ENCODE measurements at regions not wholly inside any gene's neighbourhood (a gene's known extent, or its start where the extent isn't known, plus 50 kb on each side); places are given as distances from the start of the nearest gene placed in this dataset.

DNA sequence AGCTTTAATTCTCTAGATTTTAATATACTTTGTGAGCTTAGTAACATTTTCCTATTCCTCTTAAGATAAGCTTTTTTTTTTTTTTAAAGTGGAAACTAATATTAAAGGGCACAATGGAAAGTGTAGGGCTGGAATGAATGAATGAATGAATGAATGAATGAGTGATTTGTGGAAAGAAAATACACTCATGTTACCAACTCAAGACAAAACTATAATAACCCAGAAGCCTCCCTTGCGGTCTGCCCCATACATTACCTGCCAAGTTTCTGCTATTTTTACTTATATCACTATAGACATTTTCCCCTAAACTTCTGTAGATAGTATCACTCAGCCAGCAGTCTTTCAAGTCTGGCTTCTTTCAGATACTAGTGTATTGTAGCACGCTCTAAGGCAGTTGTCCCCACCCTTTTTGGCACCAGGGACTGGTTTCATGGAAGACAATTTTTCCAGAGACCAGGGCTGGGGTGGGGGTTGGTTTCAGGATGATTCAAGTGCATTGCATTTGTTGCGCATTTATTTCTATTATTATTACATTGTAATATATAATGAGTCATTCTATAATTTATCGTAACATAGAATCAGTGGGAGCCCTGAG is 932.2 kb downstream of the TBC1D22A start:
- peaks cover 11% of the 10 kb centered on the region; the same call in 1 of the 2 replicates for H3F3A ChIP-seq (ENCODE audit: insufficient read depth, low read length)
- H3K4me1 ChIP-seq (ENCODE audit: low read length) = peaks cover 26% of the 10 kb centered on the region
- no peak overlapping the region for H2AFZ ChIP-seq (ENCODE audit: low read length)
- no peaks in the 10 kb centered on the region for H3K9me2 ChIP-seq (replicated peaks; ENCODE audit: insufficient read depth, low read length)
- H3K36me3 ChIP-seq (replicated peaks; ENCODE audit: insufficient read depth, low read length) = no peaks in the 10 kb centered on the region
- TF ChIP-seq, protein P1, sequence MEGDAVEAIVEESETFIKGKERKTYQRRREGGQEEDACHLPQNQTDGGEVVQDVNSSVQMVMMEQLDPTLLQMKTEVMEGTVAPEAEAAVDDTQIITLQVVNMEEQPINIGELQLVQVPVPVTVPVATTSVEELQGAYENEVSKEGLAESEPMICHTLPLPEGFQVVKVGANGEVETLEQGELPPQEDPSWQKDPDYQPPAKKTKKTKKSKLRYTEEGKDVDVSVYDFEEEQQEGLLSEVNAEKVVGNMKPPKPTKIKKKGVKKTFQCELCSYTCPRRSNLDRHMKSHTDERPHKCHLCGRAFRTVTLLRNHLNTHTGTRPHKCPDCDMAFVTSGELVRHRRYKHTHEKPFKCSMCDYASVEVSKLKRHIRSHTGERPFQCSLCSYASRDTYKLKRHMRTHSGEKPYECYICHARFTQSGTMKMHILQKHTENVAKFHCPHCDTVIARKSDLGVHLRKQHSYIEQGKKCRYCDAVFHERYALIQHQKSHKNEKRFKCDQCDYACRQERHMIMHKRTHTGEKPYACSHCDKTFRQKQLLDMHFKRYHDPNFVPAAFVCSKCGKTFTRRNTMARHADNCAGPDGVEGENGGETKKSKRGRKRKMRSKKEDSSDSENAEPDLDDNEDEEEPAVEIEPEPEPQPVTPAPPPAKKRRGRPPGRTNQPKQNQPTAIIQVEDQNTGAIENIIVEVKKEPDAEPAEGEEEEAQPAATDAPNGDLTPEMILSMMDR (IDR thresholded peaks at IDR 0.05; ENCODE audit: low read length) = no peak
- TF ChIP-seq EZH2phosphoT487 (IDR thresholded peaks at IDR 0.05; ENCODE audit: low read length) (no peak), EZH2 (optimal IDR thresholded peaks at IDR 0.05; ENCODE audit: low read depth, low read length) (no peak)
- no peak for DNase-seq
- no peak overlapping the region for H3K4me2 ChIP-seq (ENCODE audit: low read depth, low read length)
- H3K9ac ChIP-seq (ENCODE audit: low read length) = peak overlapping the region; percentile 29; the same call in 1 of the 2 replicates
- H3K79me2 ChIP-seq (ENCODE audit: low read length) = no peaks in the 10 kb centered on the region
- H3K9me3 ChIP-seq (replicated peaks; ENCODE audit: insufficient read depth, low read length) = no peaks in the 10 kb centered on the region
- peak overlapping the region; percentile 99 for H3K27ac ChIP-seq (ENCODE audit: low read length)
- H3K27me3 ChIP-seq (replicated peaks; ENCODE audit: insufficient read depth, low read length) = no peaks in the 10 kb centered on the region
- no peaks in the 10 kb centered on the region for H4K20me1 ChIP-seq (ENCODE audit: insufficient read depth, low read length)
- no peak overlapping the region for H3K4me3 ChIP-seq (ENCODE audit: low read length)

DNA sequence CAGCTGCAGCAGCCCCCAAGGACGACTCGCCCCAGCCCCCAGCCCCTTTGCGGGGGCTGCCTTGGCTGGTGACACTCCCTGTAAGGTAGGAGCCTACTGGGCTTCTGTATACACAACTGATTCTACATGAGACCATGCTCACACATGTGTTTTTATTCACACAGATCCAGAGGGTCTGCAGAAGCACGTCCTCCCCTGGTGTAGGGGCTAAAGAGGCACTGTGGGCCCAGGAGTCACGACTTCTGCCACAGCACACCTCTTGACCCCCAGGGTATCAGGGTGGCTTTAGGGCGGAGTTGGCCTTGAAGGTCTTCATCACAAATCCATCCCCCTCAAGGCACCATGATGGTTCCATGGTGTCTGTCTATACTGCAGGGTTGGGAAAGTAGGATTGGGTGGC is 931.2 kb downstream of the TBC1D22A start:
- H3K4me3 ChIP-seq (ENCODE audit: low read length) = no peak overlapping the region
- no peak for DNase-seq
- H3K27me3 ChIP-seq (replicated peaks; ENCODE audit: insufficient read depth, low read length) = no peaks in the 10 kb centered on the region
- H3K4me2 ChIP-seq (ENCODE audit: low read depth, low read length) = no peak overlapping the region
- no peaks in the 10 kb centered on the region for H4K20me1 ChIP-seq (ENCODE audit: insufficient read depth, low read length)
- no peak overlapping the region for H2AFZ ChIP-seq (ENCODE audit: low read length)
- TF ChIP-seq, protein P1 (IDR thresholded peaks at IDR 0.05; ENCODE audit: low read length) = no peak
- TF ChIP-seq EZH2phosphoT487 (IDR thresholded peaks at IDR 0.05; ENCODE audit: low read length) (no peak), EZH2 (optimal IDR thresholded peaks at IDR 0.05; ENCODE audit: low read depth, low read length) (no peak)
- peaks cover 11% of the 10 kb centered on the region; the same call in 1 of the 2 replicates for H3F3A ChIP-seq (ENCODE audit: insufficient read depth, low read length)
- H3K4me1 ChIP-seq (ENCODE audit: low read length) = peaks cover 26% of the 10 kb centered on the region
- H3K9ac ChIP-seq (ENCODE audit: low read length) = no peak overlapping the region
- no peaks in the 10 kb centered on the region for H3K36me3 ChIP-seq (replicated peaks; ENCODE audit: insufficient read depth, low read length)
- H3K27ac ChIP-seq (ENCODE audit: low read length) = no peak overlapping the region
- H3K9me3 ChIP-seq (replicated peaks; ENCODE audit: insufficient read depth, low read length) = no peaks in the 10 kb centered on the region
- no peaks in the 10 kb centered on the region for H3K9me2 ChIP-seq (replicated peaks; ENCODE audit: insufficient read depth, low read length)
- H3K79me2 ChIP-seq (ENCODE audit: low read length) = no peaks in the 10 kb centered on the region

DNA sequence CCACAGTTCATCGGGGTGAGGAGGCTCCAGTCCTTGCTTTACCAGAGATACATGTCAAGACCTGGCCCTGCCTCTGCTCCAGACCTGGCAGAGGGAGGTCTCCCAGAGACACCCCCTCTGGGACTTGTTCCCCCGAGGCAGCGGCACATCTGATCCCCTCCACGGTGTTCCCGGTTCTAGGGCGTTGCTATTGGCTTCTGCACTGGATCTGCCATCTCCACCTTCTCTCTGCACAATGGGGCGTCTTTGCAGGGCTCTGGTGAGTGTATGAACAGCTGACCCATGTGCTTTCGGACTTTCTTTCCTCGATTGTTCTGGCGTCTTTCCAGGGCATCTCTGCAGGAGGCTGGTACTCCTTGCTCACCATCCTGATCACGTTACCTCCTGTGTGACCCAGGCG is 930.4 kb downstream of the TBC1D22A start:
- Histone ChIP-seq H3K27ac (ENCODE audit: low read length) (no peak overlapping the region), H3K4me1 (ENCODE audit: low read length) (peaks cover 26% of the 10 kb centered on the region), H3F3A (ENCODE audit: insufficient read depth, low read length) (peaks cover 11% of the 10 kb centered on the region; the same call in 1 of the 2 replicates), H3K9ac (ENCODE audit: low read length) (no peak overlapping the region), H3K4me3 (ENCODE audit: low read length) (no peak overlapping the region), H3K27me3 (replicated peaks; ENCODE audit: insufficient read depth, low read length) (no peaks in the 10 kb centered on the region), H2AFZ (ENCODE audit: low read length) (no peak overlapping the region), H3K9me3 (replicated peaks; ENCODE audit: insufficient read depth, low read length) (no peaks in the 10 kb centered on the region), H3K4me2 (ENCODE audit: low read depth, low read length) (no peak overlapping the region), H3K36me3 (replicated peaks; ENCODE audit: insufficient read depth, low read length) (no peaks in the 10 kb centered on the region), H3K79me2 (ENCODE audit: low read length) (no peaks in the 10 kb centered on the region), H4K20me1 (ENCODE audit: insufficient read depth, low read length) (no peaks in the 10 kb centered on the region), H3K9me2 (replicated peaks; ENCODE audit: insufficient read depth, low read length) (no peaks in the 10 kb centered on the region)
- DNase-seq = no peak
- no peak for TF ChIP-seq EZH2 (optimal IDR thresholded peaks at IDR 0.05; ENCODE audit: low read depth, low read length)
- TF ChIP-seq, protein P1 (IDR thresholded peaks at IDR 0.05; ENCODE audit: low read length) = no peak
- TF ChIP-seq EZH2phosphoT487 (IDR thresholded peaks at IDR 0.05; ENCODE audit: low read length) = no peak

Measured in MM.1S (cell line).